OCI-LY7 (cell line): ENCODE measurements at regions not wholly inside any gene's neighbourhood (a gene's known extent, or its start where the extent isn't known, plus 50 kb on each side); places are given as distances from the start of the nearest gene placed in this dataset.
"Not testable (repeated sequence)": the region's sequence is repeated elsewhere in the genome, so short reads cannot be mapped to it uniquely, and the experiment has no call there.

ENCODE experiments used
- BruUV-seq: library from RNA; stranded (reverse); fragments of 400-500 nt; replicated peaks from 2 replicates; lab custom pipeline; 2021; lab: Mats Ljungman, UMichigan
- CTCF ChIA-PET: fragments of 300-600 bp; sonication (Branson Sonifier 250); formaldehyde crosslinking; loops from one replicate; lab custom pipeline; 2022; ENCODE audit warnings: antibody characterized with exemption; ENCODE audit not compliant: unreplicated experiment; lab: Charles Lee
- POLR2A ChIA-PET: fragments of 300-600 bp; sonication (Branson Sonifier 250); formaldehyde crosslinking; loops from one replicate; lab custom pipeline; 2022; ENCODE audit warnings: antibody characterized with exemption; lab: Charles Lee
- DNase-seq: peaks from one replicate; pipeline ENCODE4 v3.0.0-alpha.2; 2015; ENCODE audit warnings: low spot score
- H2AFZ ChIP-seq: fragments of 200-600 bp; sonication (generic), shearing (Covaris generic); 2 replicates; pipeline ENCODE4 v1.6.1; 2014; ENCODE audit warnings: mild to moderate bottlenecking, antibody characterized with exemption, low read length, moderate library complexity
- H3K27ac ChIP-seq: fragments of 200-600 bp; sonication (generic); 2 replicates; pipeline ENCODE4 v1.5.1; 2014; ENCODE audit warnings: mixed run types, low read depth, mild to moderate bottlenecking, moderate library complexity, low read length, inconsistent platforms; ENCODE audit not compliant: poor library complexity, severe bottlenecking
- H3K36me3 ChIP-seq: fragments of 200-600 bp; sonication (generic); 2 replicates; pipeline ENCODE4 v1.6.1; 2014; ENCODE audit warnings: mild to moderate bottlenecking, antibody characterized with exemption, low read length, moderate library complexity, mixed read lengths; ENCODE audit not compliant: insufficient read depth
- H3K4me1 ChIP-seq: fragments of 200-600 bp; sonication (generic); 2 replicates; pipeline ENCODE4 v1.5.1; 2014; ENCODE audit warnings: mild to moderate bottlenecking, low read length; ENCODE audit not compliant: insufficient read depth, poor library complexity, severe bottlenecking
- H3K4me2 ChIP-seq: fragments of 200-600 bp; sonication (generic); 2 replicates; pipeline ENCODE4 v1.6.1; 2014; ENCODE audit warnings: mild to moderate bottlenecking, low read length
- H3K4me3 ChIP-seq: fragments of 200-600 bp; sonication (generic); 2 replicates; pipeline ENCODE4 v1.5.1; 2014; ENCODE audit warnings: mild to moderate bottlenecking, low read depth, low read length; ENCODE audit not compliant: poor library complexity, severe bottlenecking
- H3K79me2 ChIP-seq: fragments of 200-600 bp; sonication (generic); 2 replicates; pipeline ENCODE4 v1.6.1; 2016; ENCODE audit warnings: low read depth, mild to moderate bottlenecking, low read length, moderate library complexity, mixed read lengths; ENCODE audit not compliant: insufficient read depth
- H3K9me2 ChIP-seq: fragments of 200-600 bp; sonication (generic); 2 replicates; pipeline ENCODE4 v1.6.1; 2016; ENCODE audit warnings: mild to moderate bottlenecking, low read length, mixed read lengths; ENCODE audit not compliant: insufficient read depth
- H3K9me3 ChIP-seq: fragments of 200-600 bp; sonication (generic); 2 replicates; pipeline ENCODE4 v1.6.1; 2014; ENCODE audit warnings: mild to moderate bottlenecking, mixed run types, low read length, mixed read lengths
- H4K20me1 ChIP-seq: fragments of 200-600 bp; sonication (generic); 2 replicates; pipeline ENCODE4 v1.6.1; 2014; ENCODE audit warnings: mild to moderate bottlenecking, antibody characterized with exemption, low read length, moderate library complexity, mixed read lengths; ENCODE audit not compliant: insufficient read depth
- EZH2phosphoT487 ChIP-seq: fragments of 200-600 bp; sonication (generic); IDR thresholded peaks from 2 replicates; pipeline ENCODE4 v1.6.1; 2018; ENCODE audit warnings: low read depth, borderline replicate concordance, mild to moderate bottlenecking, mixed run types, antibody characterized with exemption, low read length, moderate library complexity, mixed read lengths
- intact Hi-C: fragments of 100-400 bp; cut with micrococcal nuclease; formaldehyde crosslinking; loops from one replicate; pipeline ENCODE4 v1.10.0; 2022; ENCODE audit not compliant: unreplicated experiment
- TF ChIP-seq, protein P1 (sequence below): fragments of 200-600 bp; sonication (generic); conservative IDR thresholded peaks from 2 replicates; pipeline ENCODE4 v1.5.1; 2014; ENCODE audit warnings: mild to moderate bottlenecking, antibody characterized with exemption, low read length, moderate library complexity, mixed read lengths

GRCh38 chr10:55629793-55630490 is 731.1 kb downstream of the ZWINT start:
- no peak overlapping the region for H3K4me3 ChIP-seq
- H3K79me2 ChIP-seq = no peaks in the 10 kb centered on the region
- CTCF ChIA-PET = no interaction called here
- H3K4me2 ChIP-seq = no peak overlapping the region
- no peaks in the 10 kb centered on the region for H3K4me1 ChIP-seq
- no peaks in the 10 kb centered on the region for H3K9me2 ChIP-seq
- H3K9me3 ChIP-seq = no peaks in the 10 kb centered on the region
- TF ChIP-seq, protein P1, sequence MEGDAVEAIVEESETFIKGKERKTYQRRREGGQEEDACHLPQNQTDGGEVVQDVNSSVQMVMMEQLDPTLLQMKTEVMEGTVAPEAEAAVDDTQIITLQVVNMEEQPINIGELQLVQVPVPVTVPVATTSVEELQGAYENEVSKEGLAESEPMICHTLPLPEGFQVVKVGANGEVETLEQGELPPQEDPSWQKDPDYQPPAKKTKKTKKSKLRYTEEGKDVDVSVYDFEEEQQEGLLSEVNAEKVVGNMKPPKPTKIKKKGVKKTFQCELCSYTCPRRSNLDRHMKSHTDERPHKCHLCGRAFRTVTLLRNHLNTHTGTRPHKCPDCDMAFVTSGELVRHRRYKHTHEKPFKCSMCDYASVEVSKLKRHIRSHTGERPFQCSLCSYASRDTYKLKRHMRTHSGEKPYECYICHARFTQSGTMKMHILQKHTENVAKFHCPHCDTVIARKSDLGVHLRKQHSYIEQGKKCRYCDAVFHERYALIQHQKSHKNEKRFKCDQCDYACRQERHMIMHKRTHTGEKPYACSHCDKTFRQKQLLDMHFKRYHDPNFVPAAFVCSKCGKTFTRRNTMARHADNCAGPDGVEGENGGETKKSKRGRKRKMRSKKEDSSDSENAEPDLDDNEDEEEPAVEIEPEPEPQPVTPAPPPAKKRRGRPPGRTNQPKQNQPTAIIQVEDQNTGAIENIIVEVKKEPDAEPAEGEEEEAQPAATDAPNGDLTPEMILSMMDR = no peak
- TF ChIP-seq EZH2phosphoT487 = no peak
- no peak overlapping the region for H3K27ac ChIP-seq
- no peak for DNase-seq
- intact Hi-C loops = no loop called here
- no peaks in the 10 kb centered on the region for H4K20me1 ChIP-seq
- POLR2A ChIA-PET = no interaction called here
- no peaks in the 10 kb centered on the region for H3K36me3 ChIP-seq
- no peak overlapping the region for H2AFZ ChIP-seq
- BruUV-seq = no TSS peak

- CTCF ChIA-PET = interaction anchor here (0.6 kb wide), 1 partner anchor 208 kb away, joined by 3 read pairs; no protein-coding TSS in a partner anchor
- no TSS peak for BruUV-seq
- no peaks in the 10 kb centered on the region for H3K9me2 ChIP-seq
- no peak overlapping the region for H3K27ac ChIP-seq
- POLR2A ChIA-PET = no interaction called here
- no peak overlapping the region for H3K4me2 ChIP-seq
- H3K9me3 ChIP-seq = no peaks in the 10 kb centered on the region
- H3K4me3 ChIP-seq = no peak overlapping the region
- no peak overlapping the region for H2AFZ ChIP-seq
- H3K79me2 ChIP-seq = no peaks in the 10 kb centered on the region
- no peak for DNase-seq
- intact Hi-C loops = no loop called here
- no peaks in the 10 kb centered on the region for H3K36me3 ChIP-seq
- no peak for TF ChIP-seq EZH2phosphoT487
- TF ChIP-seq, protein P1 = no peak
- H3K4me1 ChIP-seq = no peaks in the 10 kb centered on the region
- H4K20me1 ChIP-seq = no peaks in the 10 kb centered on the region
Observed at GRCh38 chr10:55628260-55628701, 732.8 kb downstream of the ZWINT start.

- Histone ChIP-seq H3K36me3 (no peaks in the 10 kb centered on the region), H3K4me2 (no peak overlapping the region), H3K79me2 (no peaks in the 10 kb centered on the region), H3K27ac (no peak overlapping the region), H4K20me1 (no peaks in the 10 kb centered on the region), H3K4me1 (no peaks in the 10 kb centered on the region), H2AFZ (no peak overlapping the region), H3K9me3 (no peaks in the 10 kb centered on the region), H3K4me3 (no peak overlapping the region), H3K9me2 (no peaks in the 10 kb centered on the region)
- POLR2A ChIA-PET = interaction anchor here (0.6 kb wide), 1 partner anchor 1993 kb away, joined by 9 read pairs; no protein-coding TSS in a partner anchor
- no peak for TF ChIP-seq EZH2phosphoT487
- TF ChIP-seq, protein P1 = no peak
- CTCF ChIA-PET = interaction anchor here (0.6 kb wide), 1 partner anchor 207 kb away, joined by 3 read pairs; no protein-coding TSS in a partner anchor
- BruUV-seq = no TSS peak
- intact Hi-C loops = no loop called here
- no peak for DNase-seq
Observed at GRCh38 chr10:55627501-55628051, 733.5 kb downstream of the ZWINT start.

- H3K27ac ChIP-seq, H3K36me3 ChIP-seq, POLR2A ChIA-PET, H3K4me3 ChIP-seq, H3K9me2 ChIP-seq, H3K4me1 ChIP-seq, H4K20me1 ChIP-seq, intact Hi-C loops, H3K79me2 ChIP-seq, H3K9me3 ChIP-seq, H2AFZ ChIP-seq, DNase-seq, CTCF ChIA-PET, BruUV-seq, H3K4me2 ChIP-seq: not testable (repeated sequence)
Observed at GRCh38 chr10:55601690-55602478, 759.2 kb downstream of the ZWINT start.
